ENCODE measurements at regions not wholly inside any gene's neighbourhood (a gene's known extent, or its start where the extent isn't known, plus 50 kb on each side); places are given as distances from the start of the nearest gene placed in this dataset.

DNA sequence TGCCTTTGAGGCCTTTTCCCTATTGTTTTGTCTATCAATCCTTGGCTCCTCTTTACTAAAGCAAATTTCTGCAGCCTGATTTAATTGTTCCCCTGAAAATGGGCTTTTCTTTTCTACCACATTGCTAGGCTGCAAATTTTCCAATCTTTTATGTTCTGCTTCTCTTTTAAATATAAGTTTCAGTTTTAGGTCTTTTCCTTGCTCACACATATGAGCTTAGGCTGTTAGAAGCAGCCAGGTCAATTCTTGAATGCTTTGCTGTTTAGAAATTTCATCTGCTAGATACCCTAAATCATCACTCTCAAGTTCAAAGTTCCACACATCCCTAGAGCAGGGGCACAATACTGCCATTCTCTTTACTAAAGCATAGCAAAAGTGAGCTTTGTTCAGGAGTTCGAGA is 159.6 kb downstream of the ARL4A start:
- no peaks in the 10 kb centered on the region for H3K9me2 ChIP-seq (ENCODE audit: insufficient read depth)
- H3K36me3 ChIP-seq (ENCODE audit: control insufficient read depth in 1 of 2, insufficient read depth in 2 of 2, low read length in 2 of 2): no peaks in the 10 kb centered on the region
- ChIA-PET CTCF (no interaction called here), RAD21 (ENCODE audit: low non-redundant PET in 1 of 2, low total read pairs in 2 of 2, uncharacterized antibody in 2 of 2, unreplicated experiment in 2 of 2) (no interaction called here), POLR2A (no interaction called here)
- H3K9me3 ChIP-seq (ENCODE audit: control insufficient read depth in 1 of 2, insufficient read depth in 1 of 2, low read depth in 1 of 2, low read length in 2 of 2): no peaks in the 10 kb centered on the region
- ATAC-seq (no peak), DNase-seq (ENCODE audit: low read depth, low spot score) (no peak)
- no peak overlapping the region for H2AFZ ChIP-seq (ENCODE audit: low read depth, low read length, poor library complexity, severe bottlenecking)
- H3K4me2 ChIP-seq (ENCODE audit: low read length): no peak overlapping the region
- H3K79me2 ChIP-seq (ENCODE audit: insufficient read depth, low read length): no peaks in the 10 kb centered on the region
- no peak overlapping the region for H3K4me3 ChIP-seq (replicated peaks in 1 of 2; ENCODE audit: low read depth in 1 of 2, low read length in 2 of 2)
- no TSS peak for BruUV-seq (replicated peaks)
- TF ChIP-seq CBX3 (IDR thresholded peaks at IDR 0.05; ENCODE audit: low read depth) (no peak), ZNF274 (IDR thresholded peaks at IDR 0.05; ENCODE audit: low read depth, low read length) (no peak), ZFX (IDR thresholded peaks at IDR 0.05) (no peak), RAD21 (IDR thresholded peaks at IDR 0.05; ENCODE audit: low read depth) (no peak), TCF7L2 (IDR thresholded peaks at IDR 0.05; ENCODE audit: borderline replicate concordance, extremely low read depth, insufficient read depth, insufficient read length) (no peak), MAX (IDR thresholded peaks at IDR 0.05) (no peak), SIN3A (IDR thresholded peaks at IDR 0.05; ENCODE audit: low read depth) (no peak), REST (IDR thresholded peaks at IDR 0.05; ENCODE audit: low read depth) (no peak), FOSL1 (IDR thresholded peaks at IDR 0.05; ENCODE audit: low read depth) (no peak), YY1 (IDR thresholded peaks at IDR 0.05; ENCODE audit: extremely low read depth, insufficient replicate concordance, low read depth, low read length) (no peak), POLR2A (IDR thresholded peaks at IDR 0.05; ENCODE audit: borderline replicate concordance, extremely low read depth, insufficient read depth, insufficient read length) (no peak), CTCF (IDR thresholded peaks at IDR 0.05 in 2 of 3, conservative IDR thresholded peaks at IDR 0.05 in 1 of 3; ENCODE audit: borderline replicate concordance in 1 of 3, insufficient read depth in 1 of 3, low read depth in 2 of 3, low read length in 2 of 3) (no peak)
- H3K27ac ChIP-seq (ENCODE audit: low read depth, low read length): no peak overlapping the region
- intact Hi-C loops (cut with micrococcal nuclease): no loop called here
- H3K9ac ChIP-seq (ENCODE audit: low read length): no peak overlapping the region
- H3K4me1 ChIP-seq (ENCODE audit: control insufficient read depth in 1 of 2, insufficient read depth in 2 of 2, low read length in 2 of 2): no peaks in the 10 kb centered on the region
- no peaks in the 10 kb centered on the region for H3K27me3 ChIP-seq (ENCODE audit: insufficient read depth, low read length)
- H4K20me1 ChIP-seq (ENCODE audit: insufficient read depth): no peaks in the 10 kb centered on the region

All from HCT116 (cell line).